ENCODE measurements at regions not wholly inside any gene's neighbourhood (a gene's known extent, or its start where the extent isn't known, plus 50 kb on each side); places are given as distances from the start of the nearest gene placed in this dataset.

GRCh38 chr9:71279151-71279739, 157.8 kb upstream of the TRPM3 start:
- H3K27me3 ChIP-seq = no peaks in the 10 kb centered on the region
- no peak overlapping the region for H3K4me3 ChIP-seq
- TF ChIP-seq POLR2A (IDR thresholded peaks at IDR 0.05) = no peak
- TF ChIP-seq, protein P1, sequence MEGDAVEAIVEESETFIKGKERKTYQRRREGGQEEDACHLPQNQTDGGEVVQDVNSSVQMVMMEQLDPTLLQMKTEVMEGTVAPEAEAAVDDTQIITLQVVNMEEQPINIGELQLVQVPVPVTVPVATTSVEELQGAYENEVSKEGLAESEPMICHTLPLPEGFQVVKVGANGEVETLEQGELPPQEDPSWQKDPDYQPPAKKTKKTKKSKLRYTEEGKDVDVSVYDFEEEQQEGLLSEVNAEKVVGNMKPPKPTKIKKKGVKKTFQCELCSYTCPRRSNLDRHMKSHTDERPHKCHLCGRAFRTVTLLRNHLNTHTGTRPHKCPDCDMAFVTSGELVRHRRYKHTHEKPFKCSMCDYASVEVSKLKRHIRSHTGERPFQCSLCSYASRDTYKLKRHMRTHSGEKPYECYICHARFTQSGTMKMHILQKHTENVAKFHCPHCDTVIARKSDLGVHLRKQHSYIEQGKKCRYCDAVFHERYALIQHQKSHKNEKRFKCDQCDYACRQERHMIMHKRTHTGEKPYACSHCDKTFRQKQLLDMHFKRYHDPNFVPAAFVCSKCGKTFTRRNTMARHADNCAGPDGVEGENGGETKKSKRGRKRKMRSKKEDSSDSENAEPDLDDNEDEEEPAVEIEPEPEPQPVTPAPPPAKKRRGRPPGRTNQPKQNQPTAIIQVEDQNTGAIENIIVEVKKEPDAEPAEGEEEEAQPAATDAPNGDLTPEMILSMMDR (IDR thresholded peaks at IDR 0.05) = no peak
- no peak for TF ChIP-seq EP300 (IDR thresholded peaks at IDR 0.05)
- H3K9me3 ChIP-seq = no peaks in the 10 kb centered on the region
- 48 to 49% methylated on average over 7 of the region's 7 CpGs for WGBS, 2 donors
- H3K27ac ChIP-seq = no peak overlapping the region
- no peak for DNase-seq (ENCODE audit: low spot score in 2 of 2)
- no peaks in the 10 kb centered on the region for H3K36me3 ChIP-seq
- no peaks in the 10 kb centered on the region for H3K4me1 ChIP-seq

DNA sequence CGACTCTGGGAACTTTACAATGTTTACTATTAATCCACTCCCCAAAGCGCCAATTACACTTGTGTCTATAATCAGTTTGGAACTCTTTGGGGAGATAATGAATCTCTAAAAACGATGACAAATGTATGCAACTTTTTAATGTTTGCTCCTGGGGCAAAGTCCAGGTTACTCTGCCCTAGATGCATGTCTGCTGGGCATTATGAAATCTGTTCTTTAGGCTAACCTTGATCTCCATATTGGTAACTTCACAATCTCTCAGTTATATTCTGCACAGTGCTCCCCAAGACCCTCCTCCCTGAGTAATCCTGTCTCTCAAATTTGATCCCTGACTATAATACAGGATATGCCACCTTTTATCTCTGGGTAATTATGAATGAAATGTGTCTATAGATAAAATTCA, 152.2 kb upstream of the TRPM3 start:
- no peak for TF ChIP-seq POLR2A (IDR thresholded peaks at IDR 0.05)
- Histone ChIP-seq H3K27me3 (no peaks in the 10 kb centered on the region), H3K9me3 (no peaks in the 10 kb centered on the region), H3K36me3 (no peaks in the 10 kb centered on the region), H3K27ac (no peak overlapping the region), H3K4me3 (no peak overlapping the region), H3K4me1 (no peaks in the 10 kb centered on the region)
- no peak for DNase-seq (ENCODE audit: low spot score in 2 of 2)
- WGBS, 2 donors = 81 to 86% methylated on average over 3 of the region's 3 CpGs

GRCh38 chr9:71271602-71272001, 150.2 kb upstream of the TRPM3 start:
- no peaks in the 10 kb centered on the region for H3K9me3 ChIP-seq
- no peaks in the 10 kb centered on the region for H3K27me3 ChIP-seq
- TF ChIP-seq POLR2A (IDR thresholded peaks at IDR 0.05) (no peak), EP300 (IDR thresholded peaks at IDR 0.05) (no peak)
- TF ChIP-seq, protein P1 (IDR thresholded peaks at IDR 0.05) = no peak
- no peak for DNase-seq (ENCODE audit: low spot score in 2 of 2)
- no peak overlapping the region for H3K27ac ChIP-seq
- no peaks in the 10 kb centered on the region for H3K36me3 ChIP-seq
- H3K4me3 ChIP-seq = no peak overlapping the region
- no peaks in the 10 kb centered on the region for H3K4me1 ChIP-seq
- WGBS, 2 donors = 66 to 72% methylated on average over 5 of the region's 5 CpGs

- Histone ChIP-seq H3K27ac (no peak overlapping the region), H3K4me1 (no peaks in the 10 kb centered on the region), H3K9me3 (no peaks in the 10 kb centered on the region), H3K4me3 (no peak overlapping the region), H3K27me3 (no peaks in the 10 kb centered on the region), H3K36me3 (no peaks in the 10 kb centered on the region)
- TF ChIP-seq POLR2A (IDR thresholded peaks at IDR 0.05) (no peak), EP300 (IDR thresholded peaks at IDR 0.05) (no peak)
- TF ChIP-seq, protein P1 (IDR thresholded peaks at IDR 0.05) = no peak
- DNase-seq (ENCODE audit: low spot score in 2 of 2) = no peak
Observed at GRCh38 chr9:71270554-71270953, 149.1 kb upstream of the TRPM3 start.

DNA sequence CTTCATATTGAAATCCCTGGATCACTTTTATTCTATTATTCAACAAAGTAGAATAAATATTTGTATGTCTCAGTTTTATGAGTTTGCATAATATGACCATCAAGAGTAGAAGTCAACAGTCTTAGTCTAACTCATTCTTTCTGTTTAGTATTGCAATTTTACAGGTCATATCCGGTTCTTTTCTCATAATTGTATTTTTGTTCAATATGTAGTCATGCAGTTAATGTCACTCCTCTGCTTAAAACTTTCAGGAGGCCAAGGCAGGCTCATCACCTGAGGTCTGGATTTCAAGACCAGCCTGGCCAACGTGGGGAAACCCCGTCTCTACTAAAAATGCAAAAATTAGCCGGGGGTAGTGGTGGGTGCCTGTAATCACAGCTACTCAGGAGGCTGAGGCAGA, 148.4 kb upstream of the TRPM3 start:
- 84 to 93% methylated on average over 4 of the region's 4 CpGs for WGBS, 2 donors
- no peak overlapping the region for H3K4me3 ChIP-seq
- no peak for TF ChIP-seq POLR2A (IDR thresholded peaks at IDR 0.05)
- TF ChIP-seq, protein P1 (IDR thresholded peaks at IDR 0.05) = no peak
- no peak for TF ChIP-seq EP300 (IDR thresholded peaks at IDR 0.05)
- H3K27me3 ChIP-seq = no peaks in the 10 kb centered on the region
- H3K27ac ChIP-seq = no peak overlapping the region
- H3K9me3 ChIP-seq = no peaks in the 10 kb centered on the region
- H3K4me1 ChIP-seq = no peaks in the 10 kb centered on the region
- H3K36me3 ChIP-seq = no peaks in the 10 kb centered on the region
- DNase-seq (ENCODE audit: low spot score in 2 of 2) = no peak

All from tibial nerve (tissue), 4 donors.